Prostate gland (tissue), 2 donors: ENCODE measurements at regions not wholly inside any gene's neighbourhood (a gene's known extent, or its start where the extent isn't known, plus 50 kb on each side); places are given as distances from the start of the nearest gene placed in this dataset.

Source experiments
- small RNA-seq, 2 donors: library from RNA; depleted of rRNA; stranded (forward); fragments of <200 nt; gene quantifications; one replicate each; pipeline ENCODE3, GENCODE V24; 2016

Small RNA genes lying in the stretch of these regions (small RNA-seq; reads per million reads assigned to genes)
- gene AC025768.1 = 0 reads per million in 2 donors
- 0 reads per million in 2 donors for gene RF00017
- 0.40 to 1.3 reads per million in 2 donors for gene RF00136
- 0 reads per million in 2 donors for gene RN7SL58P
